Neural crest cell (in vitro differentiated cells): ENCODE measurements at regions not wholly inside any gene's neighbourhood (a gene's known extent, or its start where the extent isn't known, plus 50 kb on each side); places are given as distances from the start of the nearest gene placed in this dataset.

Source experiments
- DNase-seq: peaks from one replicate; pipeline ENCODE4 v3.0.0; 2021; ENCODE audit warnings: low read depth, mixed read lengths, low spot score
- H3K27ac Mint-ChIP-seq: one replicate; pipeline ENCODE4 v1.8.0; 2021; ENCODE audit warnings: mild to moderate bottlenecking, mixed read lengths; ENCODE audit not compliant: unreplicated experiment
- H3K27me3 Mint-ChIP-seq: 2 replicates; pipeline ENCODE4 v1.8.0; 2021; ENCODE audit warnings: low read depth, mild to moderate bottlenecking, mixed read lengths
- H3K36me3 Mint-ChIP-seq: 2 replicates; pipeline ENCODE4 v1.8.0; 2021; ENCODE audit warnings: low read depth, mild to moderate bottlenecking, mixed read lengths
- H3K4me1 Mint-ChIP-seq: 2 replicates; pipeline ENCODE4 v1.8.0; 2021; ENCODE audit warnings: mixed read lengths
- H3K4me3 Mint-ChIP-seq: one replicate; pipeline ENCODE4 v1.8.0; 2021; ENCODE audit warnings: mild to moderate bottlenecking, mixed read lengths
- H3K9me3 Mint-ChIP-seq: 2 replicates; pipeline ENCODE4 v1.8.0; 2021; ENCODE audit warnings: mixed read lengths
- CTCF ChIP-seq: fragments of 200-600 bp; sonication (generic); conservative IDR thresholded peaks from 2 replicates; pipeline ENCODE4 v1.5.0; 2021; ENCODE audit warnings: antibody characterized with exemption, mild to moderate bottlenecking

- no peak overlapping the region for H3K4me3 Mint-ChIP-seq
- H3K27ac Mint-ChIP-seq: no peak overlapping the region
- no peaks in the 10 kb centered on the region for H3K9me3 Mint-ChIP-seq
- no peaks in the 10 kb centered on the region for H3K36me3 Mint-ChIP-seq
- no peak for DNase-seq
- H3K27me3 Mint-ChIP-seq: peaks cover 23% of the 10 kb centered on the region
- no peak for TF ChIP-seq CTCF
- no peaks in the 10 kb centered on the region for H3K4me1 Mint-ChIP-seq
Observed at GRCh38 chr21:36564647-36565046, 84.7 kb upstream of the CLDN14 start.

GRCh38 chr21:36565540-36565939 is 85.6 kb upstream of the CLDN14 start:
- no peak for DNase-seq

GRCh38 chr21:36566644-36567043 is 86.7 kb upstream of the CLDN14 start:
- H3K4me3 Mint-ChIP-seq: no peak overlapping the region
- no peaks in the 10 kb centered on the region for H3K9me3 Mint-ChIP-seq
- H3K27ac Mint-ChIP-seq: no peak overlapping the region
- no peak for TF ChIP-seq CTCF
- no peaks in the 10 kb centered on the region for H3K36me3 Mint-ChIP-seq
- H3K4me1 Mint-ChIP-seq: no peaks in the 10 kb centered on the region
- DNase-seq: no peak
- peaks cover 26% of the 10 kb centered on the region for H3K27me3 Mint-ChIP-seq

More at GRCh38 chr21:36565540-36565939, 85.6 kb upstream of the CLDN14 start:
- no peak for TF ChIP-seq CTCF
- Mint-ChIP-seq H3K9me3 (no peaks in the 10 kb centered on the region), H3K27me3 (peaks cover 30% of the 10 kb centered on the region), H3K27ac (no peak overlapping the region), H3K36me3 (no peaks in the 10 kb centered on the region), H3K4me3 (no peak overlapping the region), H3K4me1 (no peaks in the 10 kb centered on the region)

- Mint-ChIP-seq H3K4me1 (no peaks in the 10 kb centered on the region), H3K4me3 (no peak overlapping the region), H3K36me3 (no peaks in the 10 kb centered on the region), H3K9me3 (no peaks in the 10 kb centered on the region), H3K27me3 (peaks cover 26% of the 10 kb centered on the region), H3K27ac (no peak overlapping the region)
- TF ChIP-seq CTCF: no peak
- no peak for DNase-seq
Observed at GRCh38 chr21:36567216-36567885, 87.4 kb upstream of the CLDN14 start.

- Mint-ChIP-seq H3K4me1 (no peaks in the 10 kb centered on the region), H3K9me3 (no peaks in the 10 kb centered on the region), H3K27ac (no peak overlapping the region), H3K4me3 (no peak overlapping the region), H3K36me3 (no peaks in the 10 kb centered on the region), H3K27me3 (peaks cover 21% of the 10 kb centered on the region)
- TF ChIP-seq CTCF: no peak
- no peak for DNase-seq
Observed at GRCh38 chr21:36569511-36569910, 89.6 kb upstream of the CLDN14 start.
